Ovary (tissue), 3 donors: ENCODE measurements at regions not wholly inside any gene's neighbourhood (a gene's known extent, or its start where the extent isn't known, plus 50 kb on each side); places are given as distances from the start of the nearest gene placed in this dataset.

Source experiments
- CTCF ChIP-seq, 3 donors: fragments of 450-650 bp in 2 of 3; fragments of 200-600 bp in 1 of 3; IDR thresholded peaks; one replicate each; pipeline versions ENCODE4 v1.5.1 to v1.8.0; 2016 to 2022; ENCODE audit warnings: antibody characterized with exemption in 3 of 3, mild to moderate bottlenecking in 1 of 3
- POLR2A ChIP-seq: fragments of 450-650 bp; IDR thresholded peaks from one replicate; pipeline ENCODE4 v1.6.1; 2017; ENCODE audit warnings: antibody characterized with exemption, mild to moderate bottlenecking, moderate library complexity
- donor health status: DM: no; HTN: no; CAD: no.

GRCh38 chr7:92988941-92989545 lies 128.7 kb downstream of the SAMD9 start:
- TF ChIP-seq CTCF (IDR thresholded peaks at IDR 0.05) (no peak), POLR2A (no peak)
